Fibroblast of mammary gland (primary cell): ENCODE measurements at regions not wholly inside any gene's neighbourhood (a gene's known extent, or its start where the extent isn't known, plus 50 kb on each side); places are given as distances from the start of the nearest gene placed in this dataset.
"Not testable (repeated sequence)": the region's sequence is repeated elsewhere in the genome, so short reads cannot be mapped to it uniquely, and the experiment has no call there.

Experiments
- DNase-seq: peaks from one replicate; pipeline ENCODE4 v3.0.0-alpha.2; 2010; ENCODE audit warnings: low read depth
- H3K4me3 ChIP-seq: 2 replicates; pipeline ENCODE4 v1.5.1; 2011; ENCODE audit warnings: low read depth, mild to moderate bottlenecking, low read length, moderate library complexity; ENCODE audit not compliant: control insufficient read depth
- CTCF ChIP-seq: conservative IDR thresholded peaks from 2 replicates; pipeline ENCODE4 v1.5.1; 2011; ENCODE audit warnings: low read depth, low read length, inconsistent platforms; ENCODE audit not compliant: control insufficient read depth, insufficient read depth

GRCh38 chr6:51214442-51214841 is 395.8 kb downstream of the TFAP2B start:
- DNase-seq: no peak

DNA sequence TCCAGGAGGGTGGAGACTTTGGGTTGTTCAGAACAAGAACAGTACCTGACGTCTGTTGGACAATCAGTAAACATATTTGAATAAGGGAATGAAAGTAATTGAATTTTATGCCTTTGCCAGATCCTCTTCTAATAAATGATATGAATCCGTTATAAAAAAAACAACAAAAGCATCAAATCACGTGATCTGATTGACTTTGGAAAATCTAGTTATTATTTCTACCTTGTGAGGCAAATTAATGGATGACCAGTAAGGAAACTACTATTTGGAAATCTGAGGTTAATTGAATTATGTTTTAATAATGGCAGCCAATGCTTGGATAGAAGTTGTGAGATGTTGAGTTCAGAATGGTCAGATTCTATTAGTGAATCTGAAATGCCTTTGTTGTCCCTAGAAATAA is 399.5 kb downstream of the TFAP2B start:
- no peak for DNase-seq
- no peak overlapping the region for H3K4me3 ChIP-seq
- TF ChIP-seq CTCF: no peak

More at GRCh38 chr6:51214442-51214841, 395.8 kb downstream of the TFAP2B start:
- no peak for TF ChIP-seq CTCF
- no peak overlapping the region for H3K4me3 ChIP-seq

DNA sequence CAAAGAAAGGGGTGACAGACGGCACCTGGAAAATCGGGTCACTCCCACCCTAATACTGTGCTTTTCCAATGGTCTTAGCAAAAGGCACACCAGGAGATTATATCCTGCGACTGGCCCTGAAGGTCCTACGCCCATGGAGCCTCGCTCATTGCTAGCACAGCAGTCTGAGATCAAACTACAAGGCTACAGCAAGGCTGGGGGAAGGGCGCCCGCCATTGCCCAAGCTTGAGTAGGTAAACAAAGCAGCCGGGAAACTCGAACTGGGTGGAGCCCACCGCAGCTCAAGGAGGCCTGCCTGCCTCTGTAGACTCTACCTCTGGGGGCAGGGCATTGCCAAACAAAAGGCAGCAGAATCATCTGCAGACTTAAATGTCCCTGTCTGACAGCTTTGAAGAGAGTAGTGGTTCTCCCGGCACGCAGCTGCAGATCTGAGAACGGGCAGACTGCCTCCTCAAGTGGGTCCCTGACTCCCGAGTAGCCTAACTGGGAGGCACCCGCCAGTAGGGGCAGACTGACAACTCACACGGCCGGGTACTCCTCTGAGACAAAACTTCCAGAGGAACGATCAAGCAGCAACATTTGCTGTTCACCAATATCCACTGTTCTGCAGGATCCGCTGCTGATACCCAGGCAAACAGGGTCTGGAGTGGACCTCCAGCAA is 406.0 kb downstream of the TFAP2B start:
- H3K4me3 ChIP-seq, DNase-seq: not testable (repeated sequence)

- DNase-seq: no peak
- TF ChIP-seq CTCF: no peak
These were observed 422.7 kb downstream of the TFAP2B start for GRCh38 chr6:51241376-51241775.

GRCh38 chr6:51249798-51250197 is 431.1 kb downstream of the TFAP2B start:
- DNase-seq: no peak
- H3K4me3 ChIP-seq: no peak overlapping the region
- TF ChIP-seq CTCF: no peak

More at GRCh38 chr6:51241376-51241775, 422.7 kb downstream of the TFAP2B start:
- no peak overlapping the region for H3K4me3 ChIP-seq

DNA sequence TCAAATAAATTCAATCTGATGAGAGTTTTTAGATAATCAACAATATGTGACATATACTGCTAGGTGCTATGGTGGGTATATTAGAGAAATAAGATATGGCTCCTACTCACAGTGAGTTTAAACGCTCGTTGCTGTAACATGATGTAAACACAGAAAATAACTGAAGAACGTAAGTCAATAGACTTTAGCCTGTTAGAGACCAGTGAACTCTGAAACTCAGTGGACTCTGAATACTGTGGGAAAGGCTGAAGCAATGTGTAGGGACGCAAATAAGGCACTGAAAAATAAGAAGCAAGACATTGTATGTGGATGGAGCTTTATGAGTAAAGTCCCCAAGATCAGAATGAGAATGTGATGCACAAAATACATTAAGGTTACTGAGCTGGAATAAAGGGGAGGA is 431.6 kb downstream of the TFAP2B start:
- no peak for TF ChIP-seq CTCF
- no peak for DNase-seq
- no peak overlapping the region for H3K4me3 ChIP-seq

DNA sequence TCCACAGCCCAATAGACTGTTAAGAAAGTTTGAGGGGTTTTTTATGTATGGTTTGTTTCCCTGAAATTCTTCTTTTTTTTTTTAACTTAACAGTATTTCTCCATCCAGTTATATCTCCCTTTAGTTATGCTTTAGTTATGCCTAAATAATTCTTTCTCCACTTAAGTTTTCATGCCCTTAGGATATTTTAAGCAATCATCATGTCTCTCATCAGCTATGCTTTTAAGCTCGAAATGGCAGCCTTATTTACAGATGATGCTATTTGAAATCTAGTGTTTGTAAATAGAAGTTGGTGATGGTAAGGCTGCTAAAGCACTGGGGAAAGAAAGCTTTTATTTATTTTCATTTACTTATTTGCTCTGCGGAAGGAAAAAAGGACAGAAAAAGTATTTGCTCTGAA is 439.3 kb downstream of the TFAP2B start:
- no peak for TF ChIP-seq CTCF
- no peak for DNase-seq
- no peak overlapping the region for H3K4me3 ChIP-seq
